SKM-1 treated with dmso at 0.1 percent for 144 hours (cell line): ENCODE measurements at regions not wholly inside any gene's neighbourhood (a gene's known extent, or its start where the extent isn't known, plus 50 kb on each side); places are given as distances from the start of the nearest gene placed in this dataset.

Experiments
- DNase-seq: peaks from one replicate; lab custom pipeline; 2025; ENCODE audit not compliant: unreplicated experiment; lab: John Stamatoyannopoulos, UW

DNA sequence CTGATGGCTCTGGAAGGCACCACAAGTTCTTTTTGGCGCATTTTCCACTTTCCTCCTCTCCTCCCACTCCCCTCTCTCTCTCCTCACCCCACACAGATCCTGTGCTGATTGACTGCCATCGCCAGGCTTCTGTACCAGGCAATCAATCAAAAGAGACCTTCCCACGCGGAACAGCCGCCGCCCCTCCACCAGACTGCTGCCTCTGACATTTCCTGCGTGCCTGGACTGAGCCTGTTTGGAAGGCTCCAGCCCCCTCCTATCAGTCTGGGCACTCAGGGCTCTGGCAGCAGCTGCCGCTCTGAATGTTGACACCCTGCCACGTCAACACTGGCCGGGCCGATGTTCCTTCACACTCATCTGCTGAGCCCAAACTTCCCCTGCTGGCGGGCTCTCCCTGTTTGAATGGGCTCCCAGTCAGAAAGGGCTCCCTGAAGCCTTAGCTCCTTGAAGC is 467.7 kb downstream of the EPHA4 start:
- DNase-seq: no peak

GRCh38 chr2:221106241-221106640 is 465.9 kb downstream of the EPHA4 start:
- DNase-seq: no peak

DNA sequence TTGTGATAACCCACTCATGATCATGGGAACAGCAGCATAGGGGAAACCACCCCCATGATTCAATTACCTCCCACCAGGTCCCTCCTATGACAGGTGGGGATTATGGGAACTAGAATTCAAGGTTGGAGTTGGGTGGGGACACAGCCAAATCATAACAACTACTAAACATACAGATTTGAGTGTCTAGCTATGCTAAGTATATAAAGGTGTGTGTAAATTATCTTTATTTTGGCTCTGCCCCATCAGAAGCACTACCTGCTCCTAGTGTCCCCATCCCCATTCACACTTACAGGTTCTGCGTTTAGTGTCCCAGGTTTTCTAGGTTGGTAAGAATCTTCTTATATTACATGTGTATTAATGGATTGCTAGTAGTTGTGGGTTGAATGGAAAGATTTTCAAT is 464.7 kb downstream of the EPHA4 start:
- no peak for DNase-seq

GRCh38 chr2:221109552-221109951 is 462.6 kb downstream of the EPHA4 start:
- DNase-seq: no peak

- no peak for DNase-seq
Measured at GRCh38 chr2:221111739-221112138, 460.4 kb downstream of the EPHA4 start.

DNA sequence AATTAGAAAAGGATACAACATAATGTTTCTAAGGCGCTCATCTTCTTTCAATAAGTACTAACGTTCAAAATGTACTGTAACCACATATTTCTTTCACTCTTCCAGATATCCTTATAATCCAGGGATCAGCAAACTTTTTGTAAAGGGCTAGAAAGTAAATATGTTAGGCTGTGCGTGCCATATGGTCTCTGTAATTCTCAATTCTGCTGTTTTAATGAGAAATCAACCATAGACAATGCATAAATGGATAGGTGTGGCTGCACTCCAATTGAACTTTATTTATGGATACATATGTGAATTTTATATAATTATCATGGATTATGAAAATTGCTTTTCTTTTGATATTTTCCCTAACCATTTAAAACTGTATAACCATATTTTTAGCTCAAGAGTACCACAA is 459.4 kb downstream of the EPHA4 start:
- DNase-seq: no peak

GRCh38 chr2:221115944-221116343 is 456.2 kb downstream of the EPHA4 start:
- no peak for DNase-seq

DNA sequence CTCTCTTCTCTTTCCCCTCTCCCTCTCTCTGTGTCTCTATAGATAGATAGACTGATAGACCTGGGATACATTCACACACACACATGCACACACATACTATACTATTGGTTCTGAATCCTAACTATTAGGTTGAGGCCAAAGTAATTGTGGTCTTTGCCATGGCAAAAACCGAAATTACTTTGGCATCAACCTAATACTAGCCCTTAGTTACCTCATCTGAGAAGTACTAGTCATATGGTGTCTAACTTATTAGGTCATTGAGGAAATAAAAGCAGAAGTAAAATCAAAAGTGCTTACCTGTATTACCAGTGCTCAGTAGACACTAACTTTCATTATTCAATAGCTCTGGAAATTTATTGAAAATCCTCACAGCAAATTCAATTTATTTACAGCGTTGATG is 451.5 kb downstream of the EPHA4 start:
- no peak for DNase-seq

- no peak for DNase-seq
Measured at GRCh38 chr2:221123396-221123795, 448.7 kb downstream of the EPHA4 start.

DNA sequence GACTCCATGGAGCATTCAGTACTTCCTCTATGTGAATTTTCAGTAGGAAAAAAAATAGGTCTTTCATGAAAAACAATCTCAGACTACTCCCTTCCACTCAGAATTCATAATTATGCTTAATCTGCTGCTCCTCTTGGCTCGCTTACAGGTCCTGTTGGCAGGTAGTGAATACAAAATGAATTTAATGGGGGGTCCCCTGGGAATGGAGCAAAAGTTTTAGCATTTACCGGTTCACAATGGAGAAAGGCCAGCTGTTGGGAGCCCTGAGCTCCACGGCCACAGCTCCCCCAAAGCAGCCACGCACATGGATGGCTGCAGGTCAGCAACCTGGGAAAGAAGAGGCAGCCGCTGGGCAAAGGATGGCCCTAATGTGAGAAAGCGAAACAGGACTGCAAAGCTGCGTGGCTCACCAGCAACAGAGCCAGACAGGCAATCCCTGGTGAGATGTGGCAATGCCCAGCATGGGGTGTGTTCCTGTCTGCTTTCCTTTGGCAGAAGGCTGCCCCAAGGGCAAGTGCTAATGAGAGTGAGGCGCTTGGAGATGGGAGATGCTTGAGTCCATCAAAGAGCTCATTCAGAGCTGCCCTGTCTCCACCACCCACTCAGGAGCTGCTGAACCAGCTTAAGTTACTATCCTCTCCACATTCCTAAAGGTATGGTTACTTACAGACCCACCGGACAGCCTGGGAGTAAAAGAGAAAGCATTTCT is 447.4 kb downstream of the EPHA4 start:
- DNase-seq: no peak

GRCh38 chr2:221125691-221126090 is 446.4 kb downstream of the EPHA4 start:
- no peak for DNase-seq

GRCh38 chr2:221129657-221130056 is 442.4 kb downstream of the EPHA4 start:
- DNase-seq: no peak

GRCh38 chr2:221130431-221130830 is 441.7 kb downstream of the EPHA4 start:
- no peak for DNase-seq

GRCh38 chr2:221133941-221134340 is 438.2 kb downstream of the EPHA4 start:
- no peak for DNase-seq

DNA sequence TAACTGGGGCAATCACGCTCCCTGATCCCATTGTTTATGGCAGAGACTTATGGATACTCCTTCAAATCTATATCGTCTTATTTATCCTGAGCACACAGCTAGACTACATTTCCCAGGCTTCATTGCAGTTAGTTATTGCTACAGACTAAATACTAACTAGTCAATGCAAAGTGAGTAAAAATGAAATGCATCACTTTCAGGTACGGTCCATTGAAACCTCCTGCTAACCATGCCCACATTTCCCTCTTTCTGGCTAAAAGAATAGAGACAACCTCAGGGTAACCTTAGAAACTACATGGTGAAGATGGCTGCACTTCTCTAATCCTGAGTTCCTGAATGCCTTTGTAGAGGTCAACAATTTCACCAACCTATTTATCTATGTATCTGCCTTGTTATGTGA is 437.4 kb downstream of the EPHA4 start:
- DNase-seq: no peak

DNA sequence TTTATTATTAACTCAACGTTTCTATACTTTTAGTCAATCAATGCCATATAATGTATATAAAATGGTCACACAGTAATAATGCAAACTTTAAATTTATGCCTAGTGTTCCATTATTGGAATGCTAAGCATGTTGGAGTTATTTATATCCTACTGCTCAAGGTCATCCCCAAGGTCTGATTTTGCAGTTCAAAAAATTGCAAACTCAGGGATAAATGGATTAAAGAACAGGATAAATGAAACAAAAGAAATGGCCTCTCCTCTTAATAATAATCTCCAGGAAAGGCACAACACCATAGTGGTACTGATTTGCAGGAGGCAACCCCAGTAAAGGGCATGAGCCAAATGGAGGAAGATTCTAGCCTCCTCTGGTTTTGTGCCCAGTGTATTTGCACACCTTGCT is 436.4 kb downstream of the EPHA4 start:
- DNase-seq: no peak

- no peak for DNase-seq
Measured at GRCh38 chr2:221137385-221137784, 434.7 kb downstream of the EPHA4 start.

GRCh38 chr2:221142341-221142740 is 429.8 kb downstream of the EPHA4 start:
- DNase-seq: no peak

- DNase-seq: no peak
Measured at GRCh38 chr2:221143231-221143630, 428.9 kb downstream of the EPHA4 start.

- DNase-seq: no peak
Measured at GRCh38 chr2:221144909-221145308, 427.2 kb downstream of the EPHA4 start.

DNA sequence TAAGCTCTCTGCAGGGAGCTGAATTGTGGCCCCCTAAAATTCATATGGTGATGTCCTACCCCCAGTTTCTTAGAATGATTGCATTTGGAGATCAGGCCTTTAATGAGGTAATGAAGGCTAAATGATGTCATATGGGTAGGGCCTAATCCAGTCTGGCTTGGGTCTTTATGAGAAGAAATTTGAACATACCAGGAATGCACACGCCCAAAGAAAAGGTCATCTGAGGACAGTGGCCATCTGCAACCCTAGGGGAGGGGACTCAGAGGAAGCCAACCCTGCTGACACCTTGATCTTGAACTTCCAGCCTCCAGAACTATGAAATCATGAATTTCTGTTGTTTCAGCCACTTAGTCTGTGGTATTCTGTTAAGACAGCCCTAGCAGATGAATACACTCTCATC is 426.7 kb downstream of the EPHA4 start:
- DNase-seq: no peak

- no peak for DNase-seq
Measured at GRCh38 chr2:221153226-221153625, 418.9 kb downstream of the EPHA4 start.

DNA sequence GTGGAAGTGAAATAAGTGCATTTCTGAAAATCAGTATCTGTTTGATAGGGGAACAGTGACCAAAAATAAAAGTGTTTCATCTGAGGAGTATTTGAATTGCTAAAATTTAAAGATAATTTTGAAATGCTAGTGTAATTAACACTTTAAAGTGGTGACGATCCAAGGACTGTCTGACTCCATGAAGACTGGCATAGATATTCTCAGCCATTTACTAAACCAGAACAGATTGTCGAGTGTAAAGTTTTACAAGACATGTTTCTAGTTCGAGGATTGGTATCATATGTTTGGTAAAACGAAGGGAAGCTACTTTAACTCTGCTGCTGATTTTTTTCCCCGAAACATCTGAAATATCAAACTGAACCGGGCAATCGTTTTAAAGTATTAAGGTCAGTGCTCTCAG is 417.9 kb downstream of the EPHA4 start:
- no peak for DNase-seq
